ENCODE measurements at regions not wholly inside any gene's neighbourhood (a gene's known extent, or its start where the extent isn't known, plus 50 kb on each side); places are given as distances from the start of the nearest gene placed in this dataset.

GRCh38 chr11:42571131-42571877 is 740.5 kb upstream of the API5 start:
- intact Hi-C loops (cut with micrococcal nuclease) = no loop called here
- ChIA-PET CTCF (no interaction called here), POLR2A (no interaction called here)
- H3K9me3 ChIP-seq (replicated peaks; ENCODE audit: control insufficient read depth, insufficient read depth, low read length) = no peaks in the 10 kb centered on the region
- no peak for FAIRE-seq
- H3K79me2 ChIP-seq (ENCODE audit: control insufficient read depth, insufficient read depth, low read length) = no peaks in the 10 kb centered on the region
- H2AFZ ChIP-seq (ENCODE audit: low read depth, low read length) = no peak overlapping the region
- H3K27me3 ChIP-seq (ENCODE audit: control insufficient read depth in 2 of 2, insufficient read depth in 2 of 2, low read length in 2 of 2) = no peaks in the 10 kb centered on the region
- H3K4me2 ChIP-seq (ENCODE audit: insufficient read depth, low read length) = no peak overlapping the region
- H3K4me1 ChIP-seq (ENCODE audit: control insufficient read depth, extremely low read depth, insufficient read depth, low read length) = no peaks in the 10 kb centered on the region
- no peak overlapping the region for H3K9ac ChIP-seq (replicated peaks; ENCODE audit: extremely low read depth, insufficient read depth, low read length)
- dilution Hi-C loops (cut with MboI; ENCODE audit: extremely low pct_ligation_motif_present, low sequenced_read_pairs) = no loop called here
- no peaks in the 10 kb centered on the region for H4K20me1 ChIP-seq (replicated peaks; ENCODE audit: control insufficient read depth, extremely low read depth, insufficient read depth, low read length)
- DNase-seq (ENCODE audit: low read depth, low spot score) = no peak
- H3K27ac ChIP-seq (ENCODE audit: insufficient read depth, low read depth, low read length) = no peak overlapping the region
- no peaks in the 10 kb centered on the region for H3K36me3 ChIP-seq (ENCODE audit: control insufficient read depth in 2 of 2, extremely low read depth in 1 of 2, insufficient read depth in 2 of 2, low read length in 2 of 2)
- TF ChIP-seq POLR2A (IDR thresholded peaks at IDR 0.05; ENCODE audit: low read depth, low read length) (no peak), JUN (IDR thresholded peaks at IDR 0.05; ENCODE audit: borderline replicate concordance, insufficient read depth, insufficient read length, low read depth) (no peak), FOS (IDR thresholded peaks at IDR 0.05; ENCODE audit: borderline replicate concordance, insufficient read depth, low read length) (no peak), GATA2 (IDR thresholded peaks at IDR 0.05; ENCODE audit: insufficient read depth, insufficient read length, low read depth, low read length) (no peak), POLR2AphosphoS5 (IDR thresholded peaks at IDR 0.05; ENCODE audit: insufficient read depth, low read depth, low read length) (no peak), MAX (IDR thresholded peaks at IDR 0.05; ENCODE audit: insufficient read depth, insufficient read length) (no peak), MYC (IDR thresholded peaks at IDR 0.05; ENCODE audit: low read depth, low read length) (no peak), EZH2 (IDR thresholded peaks at IDR 0.05; ENCODE audit: borderline replicate concordance, low read depth, low read length, severe bottlenecking) (no peak)
- TF ChIP-seq, protein P1, sequence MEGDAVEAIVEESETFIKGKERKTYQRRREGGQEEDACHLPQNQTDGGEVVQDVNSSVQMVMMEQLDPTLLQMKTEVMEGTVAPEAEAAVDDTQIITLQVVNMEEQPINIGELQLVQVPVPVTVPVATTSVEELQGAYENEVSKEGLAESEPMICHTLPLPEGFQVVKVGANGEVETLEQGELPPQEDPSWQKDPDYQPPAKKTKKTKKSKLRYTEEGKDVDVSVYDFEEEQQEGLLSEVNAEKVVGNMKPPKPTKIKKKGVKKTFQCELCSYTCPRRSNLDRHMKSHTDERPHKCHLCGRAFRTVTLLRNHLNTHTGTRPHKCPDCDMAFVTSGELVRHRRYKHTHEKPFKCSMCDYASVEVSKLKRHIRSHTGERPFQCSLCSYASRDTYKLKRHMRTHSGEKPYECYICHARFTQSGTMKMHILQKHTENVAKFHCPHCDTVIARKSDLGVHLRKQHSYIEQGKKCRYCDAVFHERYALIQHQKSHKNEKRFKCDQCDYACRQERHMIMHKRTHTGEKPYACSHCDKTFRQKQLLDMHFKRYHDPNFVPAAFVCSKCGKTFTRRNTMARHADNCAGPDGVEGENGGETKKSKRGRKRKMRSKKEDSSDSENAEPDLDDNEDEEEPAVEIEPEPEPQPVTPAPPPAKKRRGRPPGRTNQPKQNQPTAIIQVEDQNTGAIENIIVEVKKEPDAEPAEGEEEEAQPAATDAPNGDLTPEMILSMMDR (IDR thresholded peaks at IDR 0.05; ENCODE audit: extremely low read depth in 1 of 2, insufficient read depth in 1 of 2, low read depth in 1 of 2, low read length in 2 of 2) = no peak
- H3K9me1 ChIP-seq (replicated peaks; ENCODE audit: control insufficient read depth, extremely low read depth, insufficient read depth, low read length) = no peaks in the 10 kb centered on the region
- no TSS peak for BruUV-seq (replicated peaks)
- no peak overlapping the region for H3K4me3 ChIP-seq (replicated peaks in 1 of 3; ENCODE audit: insufficient read depth in 1 of 3, low read depth in 1 of 3, low read length in 3 of 3)

Data from endothelial cell of umbilical vein (primary cell).